Fibroblast of villous mesenchyme (primary cell): ENCODE measurements at regions not wholly inside any gene's neighbourhood (a gene's known extent, or its start where the extent isn't known, plus 50 kb on each side); places are given as distances from the start of the nearest gene placed in this dataset.

Source experiments
- DNase-seq: peaks from one replicate; pipeline ENCODE4 v3.0.0-alpha.2; 2010; ENCODE audit warnings: low read depth
- H3K4me3 ChIP-seq: 2 replicates; pipeline ENCODE4 v1.5.1; 2011; ENCODE audit warnings: low read depth, mild to moderate bottlenecking, low read length
- TF ChIP-seq, protein P1 (sequence below): IDR thresholded peaks from 2 replicates; pipeline ENCODE4 v1.5.1; 2012; ENCODE audit warnings: low read depth, mild to moderate bottlenecking, low read length; ENCODE audit not compliant: insufficient read depth

DNA sequence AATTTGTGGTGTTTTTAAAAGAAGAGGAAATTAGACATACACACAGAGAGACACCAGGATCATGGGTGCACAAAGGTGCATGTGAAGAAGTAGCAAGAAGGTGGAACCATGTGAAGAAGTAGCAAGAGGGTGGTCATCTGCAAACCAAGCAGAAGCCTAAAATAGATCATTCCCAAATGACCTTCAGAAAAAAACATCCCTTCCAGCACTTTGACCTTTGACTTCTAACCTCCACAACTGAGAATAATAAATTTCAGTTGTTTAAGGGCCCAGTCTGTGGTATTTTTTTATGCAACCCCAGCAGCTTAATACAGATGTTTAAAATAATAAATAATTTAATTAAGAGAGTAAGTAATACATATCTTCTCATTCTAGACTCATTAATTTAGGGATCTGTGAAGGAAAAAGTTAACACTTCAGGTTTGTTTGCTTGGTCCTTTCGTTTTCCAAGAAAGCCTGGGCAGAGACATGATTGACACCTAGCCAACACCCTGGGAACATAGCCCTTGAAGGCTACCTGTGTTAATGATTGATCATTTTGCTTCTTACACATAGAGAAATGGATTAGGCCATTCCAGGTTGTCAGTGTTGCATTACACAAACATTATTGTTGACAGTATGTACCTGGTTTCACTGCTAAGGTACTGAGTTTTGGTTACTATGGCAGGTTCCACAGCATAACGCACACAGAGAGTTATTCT, 1331.2 kb upstream of the GBE1 start:
- DNase-seq: no peak
- TF ChIP-seq, protein P1, sequence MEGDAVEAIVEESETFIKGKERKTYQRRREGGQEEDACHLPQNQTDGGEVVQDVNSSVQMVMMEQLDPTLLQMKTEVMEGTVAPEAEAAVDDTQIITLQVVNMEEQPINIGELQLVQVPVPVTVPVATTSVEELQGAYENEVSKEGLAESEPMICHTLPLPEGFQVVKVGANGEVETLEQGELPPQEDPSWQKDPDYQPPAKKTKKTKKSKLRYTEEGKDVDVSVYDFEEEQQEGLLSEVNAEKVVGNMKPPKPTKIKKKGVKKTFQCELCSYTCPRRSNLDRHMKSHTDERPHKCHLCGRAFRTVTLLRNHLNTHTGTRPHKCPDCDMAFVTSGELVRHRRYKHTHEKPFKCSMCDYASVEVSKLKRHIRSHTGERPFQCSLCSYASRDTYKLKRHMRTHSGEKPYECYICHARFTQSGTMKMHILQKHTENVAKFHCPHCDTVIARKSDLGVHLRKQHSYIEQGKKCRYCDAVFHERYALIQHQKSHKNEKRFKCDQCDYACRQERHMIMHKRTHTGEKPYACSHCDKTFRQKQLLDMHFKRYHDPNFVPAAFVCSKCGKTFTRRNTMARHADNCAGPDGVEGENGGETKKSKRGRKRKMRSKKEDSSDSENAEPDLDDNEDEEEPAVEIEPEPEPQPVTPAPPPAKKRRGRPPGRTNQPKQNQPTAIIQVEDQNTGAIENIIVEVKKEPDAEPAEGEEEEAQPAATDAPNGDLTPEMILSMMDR: no peak
- no peak overlapping the region for H3K4me3 ChIP-seq

DNA sequence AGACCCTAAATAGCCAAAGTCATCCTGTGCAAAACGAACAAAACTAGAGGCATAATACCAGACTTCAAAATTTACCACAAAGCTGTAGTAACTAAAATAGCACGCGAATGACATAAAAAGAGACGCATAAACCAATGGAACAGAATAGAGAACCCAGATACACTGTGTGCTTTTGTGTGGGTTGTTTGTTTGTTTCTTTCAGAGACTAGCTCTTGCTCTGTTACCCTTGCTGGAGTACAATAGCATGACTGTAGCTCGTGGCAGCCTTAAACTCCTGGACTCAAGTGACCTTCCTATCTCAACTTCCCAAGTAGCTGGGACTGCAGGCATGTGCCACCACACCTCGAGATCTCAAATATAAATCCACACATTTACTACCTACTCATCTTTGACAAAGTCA, 1314.6 kb upstream of the GBE1 start:
- no peak for DNase-seq
- TF ChIP-seq, protein P1: no peak

DNA sequence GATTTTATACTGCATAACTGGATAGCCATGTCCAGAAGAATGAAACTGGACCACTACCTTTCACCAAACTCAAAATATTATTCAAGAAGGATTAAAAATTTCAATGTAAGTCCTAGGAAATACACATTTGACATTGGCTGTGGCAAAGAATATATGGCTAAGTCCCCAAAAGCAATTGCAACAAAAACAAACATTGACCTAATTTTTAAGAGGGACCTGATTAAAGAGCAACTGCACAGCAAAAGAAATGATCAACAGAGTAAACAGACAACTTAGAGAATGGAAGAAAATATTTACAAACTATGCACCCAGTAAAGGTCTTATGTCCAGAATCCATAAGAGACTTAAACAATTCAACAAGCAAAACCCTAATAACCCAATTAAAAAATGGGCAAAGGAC, 1313.0 kb upstream of the GBE1 start:
- TF ChIP-seq, protein P1: no peak
- H3K4me3 ChIP-seq: no peak overlapping the region
- DNase-seq: no peak

More for the DNA sequence above, 1314.6 kb upstream of the GBE1 start:
- no peak overlapping the region for H3K4me3 ChIP-seq

DNA sequence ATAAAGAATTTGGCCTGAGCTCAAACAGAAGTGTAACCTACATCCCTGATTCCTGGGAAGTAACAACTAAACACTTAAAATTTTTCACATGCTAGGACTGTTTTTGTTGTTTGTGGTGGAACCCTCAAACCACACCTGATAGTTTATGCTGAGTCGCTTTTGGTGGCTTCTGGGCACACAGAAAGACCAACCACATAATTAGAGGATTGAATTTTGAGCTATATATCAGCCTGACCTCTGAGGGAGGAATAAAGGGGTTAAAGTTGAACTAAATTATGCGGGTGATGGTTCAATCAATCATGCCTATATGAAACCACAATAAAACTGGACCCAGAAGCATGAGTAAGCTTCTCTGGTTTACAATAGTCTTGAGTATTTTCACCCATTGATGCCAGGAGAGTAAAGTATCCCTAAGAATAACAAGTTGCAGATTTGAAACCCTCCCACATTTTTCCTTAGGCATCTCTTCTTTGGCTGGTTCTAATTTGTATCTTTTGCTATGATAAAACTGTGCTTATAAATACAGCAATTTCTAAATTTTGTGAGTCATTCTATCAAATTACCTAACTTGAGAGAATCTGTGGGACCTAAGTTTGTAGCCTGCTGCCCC, 1304.5 kb upstream of the GBE1 start:
- DNase-seq: peak; percentile 0
- TF ChIP-seq, protein P1: no peak
- no peak overlapping the region for H3K4me3 ChIP-seq

DNA sequence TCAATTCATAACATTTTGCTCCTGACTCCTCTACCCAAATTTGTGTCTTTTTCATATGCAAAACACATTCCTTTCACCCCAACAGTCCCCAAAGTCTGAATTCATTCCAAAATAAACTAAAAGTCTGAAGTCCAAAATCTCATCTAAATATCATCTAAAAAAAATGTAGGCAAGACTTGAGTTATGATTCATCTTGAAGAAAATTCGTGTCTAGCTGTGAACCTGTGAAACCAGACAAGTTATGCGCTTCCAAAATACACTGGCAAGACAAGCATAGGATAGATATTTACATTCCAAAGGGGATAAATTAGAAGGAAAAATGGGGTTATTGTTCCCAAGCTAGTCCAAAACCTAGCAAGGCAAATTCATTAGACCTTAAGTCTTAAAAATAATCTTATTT, 1302.0 kb upstream of the GBE1 start:
- DNase-seq: no peak
- H3K4me3 ChIP-seq: no peak overlapping the region
- TF ChIP-seq, protein P1: no peak

DNA sequence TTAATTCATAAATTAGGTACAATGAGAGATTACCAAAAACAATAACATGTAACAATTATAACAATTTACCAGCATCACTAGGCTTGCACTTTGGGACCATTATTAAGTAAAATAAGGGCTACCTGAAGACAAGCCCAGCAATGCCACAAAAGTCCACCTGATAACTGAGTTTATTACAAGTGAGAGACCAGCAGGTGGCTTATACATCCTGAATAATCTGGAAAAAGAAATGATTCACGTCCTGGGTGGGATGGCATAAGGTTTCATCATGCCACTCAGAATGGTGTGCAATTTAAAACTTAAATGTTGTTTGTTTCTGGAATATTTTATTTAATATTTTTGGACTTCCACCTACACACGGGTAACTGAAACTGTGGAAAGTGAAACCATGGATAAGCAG, 1287.1 kb upstream of the GBE1 start:
- no peak for DNase-seq
- TF ChIP-seq, protein P1: no peak
- H3K4me3 ChIP-seq: no peak overlapping the region
